ENCODE measurements at regions not wholly inside any gene's neighbourhood (a gene's known extent, or its start where the extent isn't known, plus 50 kb on each side); places are given as distances from the start of the nearest gene placed in this dataset.

DNA sequence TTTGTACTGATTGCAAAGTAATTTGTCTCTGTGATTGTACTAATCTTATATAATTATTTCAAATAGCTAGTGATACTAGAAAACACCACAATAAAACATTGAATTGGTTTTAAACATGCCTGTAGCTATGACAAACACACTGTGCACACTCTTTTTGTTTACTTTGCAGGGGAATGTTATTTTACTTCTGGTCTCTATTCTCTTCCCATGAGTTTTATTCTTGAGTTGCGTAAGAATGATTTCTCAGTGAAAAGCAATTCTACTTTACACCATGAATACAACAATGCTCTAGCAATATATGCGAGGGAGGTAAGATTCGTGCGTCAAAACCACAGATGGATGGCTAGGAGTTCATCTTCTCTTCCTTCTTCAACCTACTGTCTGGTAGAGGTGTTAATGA, 68.4 kb upstream of the PHACTR1 start:
- dilution Hi-C loops (cut with MboI; ENCODE audit: extremely low pct_ligation_motif_present, low sequenced_read_pairs): loop anchor here (25.0 kb wide), 1 partner anchor 239 kb away; no protein-coding TSS in a partner anchor
- no peaks in the 10 kb centered on the region for H3K9me1 ChIP-seq (ENCODE audit: control insufficient read depth, extremely low read depth, insufficient read depth, low read length)
- TF ChIP-seq, protein P1, sequence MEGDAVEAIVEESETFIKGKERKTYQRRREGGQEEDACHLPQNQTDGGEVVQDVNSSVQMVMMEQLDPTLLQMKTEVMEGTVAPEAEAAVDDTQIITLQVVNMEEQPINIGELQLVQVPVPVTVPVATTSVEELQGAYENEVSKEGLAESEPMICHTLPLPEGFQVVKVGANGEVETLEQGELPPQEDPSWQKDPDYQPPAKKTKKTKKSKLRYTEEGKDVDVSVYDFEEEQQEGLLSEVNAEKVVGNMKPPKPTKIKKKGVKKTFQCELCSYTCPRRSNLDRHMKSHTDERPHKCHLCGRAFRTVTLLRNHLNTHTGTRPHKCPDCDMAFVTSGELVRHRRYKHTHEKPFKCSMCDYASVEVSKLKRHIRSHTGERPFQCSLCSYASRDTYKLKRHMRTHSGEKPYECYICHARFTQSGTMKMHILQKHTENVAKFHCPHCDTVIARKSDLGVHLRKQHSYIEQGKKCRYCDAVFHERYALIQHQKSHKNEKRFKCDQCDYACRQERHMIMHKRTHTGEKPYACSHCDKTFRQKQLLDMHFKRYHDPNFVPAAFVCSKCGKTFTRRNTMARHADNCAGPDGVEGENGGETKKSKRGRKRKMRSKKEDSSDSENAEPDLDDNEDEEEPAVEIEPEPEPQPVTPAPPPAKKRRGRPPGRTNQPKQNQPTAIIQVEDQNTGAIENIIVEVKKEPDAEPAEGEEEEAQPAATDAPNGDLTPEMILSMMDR (optimal IDR thresholded peaks at IDR 0.05 in 1 of 3, IDR thresholded peaks at IDR 0.05 in 1 of 3, conservative IDR thresholded peaks at IDR 0.05 in 1 of 3; ENCODE audit: extremely low read depth in 1 of 3, insufficient read depth in 2 of 3, low read length in 3 of 3): no peak
- no peak for TF ChIP-seq EZH2 (IDR thresholded peaks at IDR 0.05; ENCODE audit: low read length)
- FAIRE-seq (no peak), DNase-seq (ENCODE audit: low read depth, low spot score) (no peak)
- H4K20me1 ChIP-seq (ENCODE audit: control insufficient read depth, extremely low read depth, insufficient read depth, low read length): no peaks in the 10 kb centered on the region
- H3K4me1 ChIP-seq (ENCODE audit: control insufficient read depth, extremely low read depth, insufficient read depth, low read length): no peaks in the 10 kb centered on the region
- no peak overlapping the region for H2AFZ ChIP-seq (ENCODE audit: control insufficient read depth, low read length)
- no peak overlapping the region for H3K9ac ChIP-seq (ENCODE audit: control insufficient read depth, extremely low read depth, insufficient read depth, low read length)
- H3K27ac ChIP-seq (ENCODE audit: control insufficient read depth, insufficient read depth, low read length): no peak overlapping the region
- H3K27me3 ChIP-seq (ENCODE audit: control insufficient read depth, extremely low read depth, insufficient read depth, low read length): no peaks in the 10 kb centered on the region
- H3K36me3 ChIP-seq (ENCODE audit: control insufficient read depth in 2 of 2, extremely low read depth in 1 of 2, insufficient read depth in 2 of 2, low read length in 2 of 2): no peaks in the 10 kb centered on the region
- no peaks in the 10 kb centered on the region for H3K9me3 ChIP-seq (ENCODE audit: control insufficient read depth, low read depth, low read length)
- no peak overlapping the region for H3K4me2 ChIP-seq (ENCODE audit: control insufficient read depth, extremely low read depth, insufficient read depth, low read depth, low read length)
- no peak overlapping the region for H3K4me3 ChIP-seq (ENCODE audit: control insufficient read depth in 2 of 3, extremely low read depth in 1 of 3, insufficient read depth in 2 of 3, low read depth in 1 of 3, low read length in 3 of 3)
- no peaks in the 10 kb centered on the region for H3K79me2 ChIP-seq (ENCODE audit: control insufficient read depth, insufficient read depth, low read length)

DNA sequence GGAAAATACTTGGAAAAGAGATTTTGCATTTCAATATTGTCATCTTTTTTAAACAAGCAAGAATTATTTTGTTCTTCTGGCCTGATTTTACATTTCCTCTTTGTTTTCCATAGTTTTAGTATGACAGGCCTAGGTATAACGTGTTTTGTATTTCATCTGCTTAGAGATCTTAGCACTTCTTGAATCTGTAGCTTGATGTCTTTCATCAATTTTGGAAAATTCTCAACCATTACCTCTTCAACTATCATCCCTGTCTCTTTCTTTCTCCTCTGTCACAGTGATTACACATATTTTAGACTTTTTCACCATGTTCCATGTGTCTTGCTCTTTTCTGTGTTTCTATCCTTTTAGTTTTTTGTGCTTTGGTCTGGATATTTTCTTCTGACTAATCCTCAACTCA, 67.2 kb upstream of the PHACTR1 start:
- no peaks in the 10 kb centered on the region for H3K36me3 ChIP-seq (ENCODE audit: control insufficient read depth in 2 of 2, extremely low read depth in 1 of 2, insufficient read depth in 2 of 2, low read length in 2 of 2)
- no peaks in the 10 kb centered on the region for H3K4me1 ChIP-seq (ENCODE audit: control insufficient read depth, extremely low read depth, insufficient read depth, low read length)
- no peak overlapping the region for H3K27ac ChIP-seq (ENCODE audit: control insufficient read depth, insufficient read depth, low read length)
- TF ChIP-seq EZH2 (IDR thresholded peaks at IDR 0.05; ENCODE audit: low read length): no peak
- TF ChIP-seq, protein P1 (optimal IDR thresholded peaks at IDR 0.05 in 1 of 3, IDR thresholded peaks at IDR 0.05 in 1 of 3, conservative IDR thresholded peaks at IDR 0.05 in 1 of 3; ENCODE audit: extremely low read depth in 1 of 3, insufficient read depth in 2 of 3, low read length in 3 of 3): no peak
- no peak for FAIRE-seq
- dilution Hi-C loops (cut with MboI; ENCODE audit: extremely low pct_ligation_motif_present, low sequenced_read_pairs): loop anchor here (25.0 kb wide), 1 partner anchor 238 kb away; no protein-coding TSS in a partner anchor
- H3K27me3 ChIP-seq (ENCODE audit: control insufficient read depth, extremely low read depth, insufficient read depth, low read length): no peaks in the 10 kb centered on the region
- no peaks in the 10 kb centered on the region for H3K9me1 ChIP-seq (ENCODE audit: control insufficient read depth, extremely low read depth, insufficient read depth, low read length)
- DNase-seq (ENCODE audit: low read depth, low spot score): no peak
- no peak overlapping the region for H3K9ac ChIP-seq (ENCODE audit: control insufficient read depth, extremely low read depth, insufficient read depth, low read length)
- H3K79me2 ChIP-seq (ENCODE audit: control insufficient read depth, insufficient read depth, low read length): no peaks in the 10 kb centered on the region
- no peak overlapping the region for H2AFZ ChIP-seq (ENCODE audit: control insufficient read depth, low read length)
- H3K4me3 ChIP-seq (ENCODE audit: control insufficient read depth in 2 of 3, extremely low read depth in 1 of 3, insufficient read depth in 2 of 3, low read depth in 1 of 3, low read length in 3 of 3): no peak overlapping the region
- no peaks in the 10 kb centered on the region for H3K9me3 ChIP-seq (ENCODE audit: control insufficient read depth, low read depth, low read length)
- no peaks in the 10 kb centered on the region for H4K20me1 ChIP-seq (ENCODE audit: control insufficient read depth, extremely low read depth, insufficient read depth, low read length)
- no peak overlapping the region for H3K4me2 ChIP-seq (ENCODE audit: control insufficient read depth, extremely low read depth, insufficient read depth, low read depth, low read length)
